ENCODE measurements at regions not wholly inside any gene's neighbourhood (a gene's known extent, or its start where the extent isn't known, plus 50 kb on each side); places are given as distances from the start of the nearest gene placed in this dataset.

GRCh38 chr6:157760137-157760536 lies 62.9 kb upstream of the SNX9 start:
- no peak overlapping the region for H3K4me3 ChIP-seq
- no peaks in the 10 kb centered on the region for H3K36me3 ChIP-seq
- H3K9me3 ChIP-seq = no peaks in the 10 kb centered on the region
- WGBS, 2 donors (ENCODE audit: low coverage in 1 of 2) = 91 to 100% methylated on average over 4 to 5 of the region's 6 CpGs
- TF ChIP-seq EP300 (IDR thresholded peaks at IDR 0.05) = no peak
- TF ChIP-seq CTCF (IDR thresholded peaks at IDR 0.05) = no peak
- TF ChIP-seq POLR2AphosphoS5 (IDR thresholded peaks at IDR 0.05) = no peak
- TF ChIP-seq POLR2A (IDR thresholded peaks at IDR 0.05) = no peak
- peaks cover 0 to 49% (median 23%) of the 10 kb centered on the region in 3 donors for H3K4me1 ChIP-seq
- no peak for ATAC-seq
- peak overlapping the region in 1 of 4 donors; percentile 7 for H3K27ac ChIP-seq
- H3K27me3 ChIP-seq = no peaks in the 10 kb centered on the region

GRCh38 chr6:157760589-157761330 lies 62.3 kb upstream of the SNX9 start:
- TF ChIP-seq CTCF (IDR thresholded peaks at IDR 0.05) (no peak), POLR2AphosphoS5 (IDR thresholded peaks at IDR 0.05) (no peak), EP300 (IDR thresholded peaks at IDR 0.05) (no peak), POLR2A (IDR thresholded peaks at IDR 0.05) (no peak)
- Histone ChIP-seq H3K36me3 (no peaks in the 10 kb centered on the region), H3K4me3 (no peak overlapping the region), H3K9me3 (no peaks in the 10 kb centered on the region), H3K27ac (peak overlapping the region in 1 of 4 donors; percentile 7), H3K4me1 (peaks cover 0 to 55% (median 23%) of the 10 kb centered on the region in 3 donors), H3K27me3 (no peaks in the 10 kb centered on the region)
- ATAC-seq = no peak
- WGBS, 2 donors (ENCODE audit: low coverage in 1 of 2) = 30 to 44% methylated on average over 3 to 4 of the region's 7 CpGs

- H3K4me1 ChIP-seq = peaks cover 0 to 59% (median 22%) of the 10 kb centered on the region in 3 donors
- no peak for ATAC-seq
Measured at GRCh38 chr6:157761331-157761921, 61.6 kb upstream of the SNX9 start.

GRCh38 chr6:157761926-157762325 lies 61.1 kb upstream of the SNX9 start:
- Histone ChIP-seq H3K36me3 (no peaks in the 10 kb centered on the region), H3K27ac (peak overlapping the region in 1 of 4 donors; percentile 17), H3K27me3 (no peaks in the 10 kb centered on the region), H3K4me1 (peaks cover 0 to 54% (median 19%) of the 10 kb centered on the region in 3 donors), H3K4me3 (no peak overlapping the region), H3K9me3 (no peaks in the 10 kb centered on the region)
- no peak for ATAC-seq
- WGBS, 2 donors (ENCODE audit: low coverage in 1 of 2) = 90 to 93% methylated on average over 10 to 11 of the region's 13 CpGs
- no peak for TF ChIP-seq EP300 (IDR thresholded peaks at IDR 0.05)
- TF ChIP-seq POLR2AphosphoS5 (IDR thresholded peaks at IDR 0.05) = no peak
- no peak for TF ChIP-seq POLR2A (IDR thresholded peaks at IDR 0.05)
- no peak for TF ChIP-seq CTCF (IDR thresholded peaks at IDR 0.05)

More at GRCh38 chr6:157761331-157761921, 61.6 kb upstream of the SNX9 start:
- WGBS, 2 donors (ENCODE audit: low coverage in 1 of 2) = 82 to 90% methylated on average over 3 to 10 of the region's 12 CpGs
- no peak for TF ChIP-seq POLR2A (IDR thresholded peaks at IDR 0.05)
- no peak for TF ChIP-seq POLR2AphosphoS5 (IDR thresholded peaks at IDR 0.05)
- TF ChIP-seq CTCF (IDR thresholded peaks at IDR 0.05) = no peak
- TF ChIP-seq EP300 (IDR thresholded peaks at IDR 0.05) = no peak
- H3K9me3 ChIP-seq = no peaks in the 10 kb centered on the region
- no peaks in the 10 kb centered on the region for H3K27me3 ChIP-seq
- no peak overlapping the region for H3K4me3 ChIP-seq
- peak overlapping the region in 2 of 4 donors; percentile 7 to 17 for H3K27ac ChIP-seq
- H3K36me3 ChIP-seq = no peaks in the 10 kb centered on the region

Measured in gastroesophageal sphincter (tissue), 4 donors.